HepG2 (cell line): ENCODE measurements at regions not wholly inside any gene's neighbourhood (a gene's known extent, or its start where the extent isn't known, plus 50 kb on each side); places are given as distances from the start of the nearest gene placed in this dataset.

ENCODE experiments used
- ATAC-seq: fragments of 200-7000 bp; cut with Tn5 transposase; 3 replicates; pipeline ENCODE4 v1.9.1; 2020; ENCODE audit warnings: mild to moderate bottlenecking, moderate library complexity
- BruUV-seq: library from RNA; stranded (reverse); fragments of 400-500 nt; replicated peaks from 2 replicates; lab custom pipeline; 2021; lab: Mats Ljungman, UMichigan
- CTCF ChIA-PET: fragments of 300-600 bp; formaldehyde crosslinking; extraction: SDS; loops from one replicate; lab custom pipeline; 2021; ENCODE audit warnings: low total read pairs, inconsistent platforms, low intra/inter-chr PET ratio; lab: Yijun Ruan, JAX
- POLR2A ChIA-PET: fragments of 350-600 bp; sonication (Branson Sonifier 250); formaldehyde crosslinking; loops from one replicate; lab custom pipeline; 2020; ENCODE audit warnings: antibody characterized with exemption, inconsistent platforms; lab: Yijun Ruan, JAX
- DNase-seq: peaks from one replicate; pipeline ENCODE4 v3.0.0-alpha.2; 2015; ENCODE audit warnings: low spot score
- FAIRE-seq: peaks from 3 replicates; lab custom pipeline; 2011; peaks lifted over from hg19 to GRCh38; lab: Jason Lieb, UNC
- H2AFZ ChIP-seq: one replicate; pipeline ENCODE4 v1.6.1; 2011; ENCODE audit warnings: low read length, inconsistent platforms
- H3K27ac ChIP-seq: fragments of 300-600 bp; 3 replicates; pipeline ENCODE4 v1.8.0; 2011; ENCODE audit warnings: mixed run types, mild to moderate bottlenecking, mixed read lengths, low read length, inconsistent platforms; ENCODE audit not compliant: insufficient read depth; ENCODE audit errors: extremely low read length
- H3K27me3 ChIP-seq, 2 experiments: fragments of 200-600 bp in 1 of 2; 2 replicates in 1 of 2; 3 replicates in 1 of 2; pipeline versions ENCODE4 v1.6.0 to v1.8.0; 2011; ENCODE audit warnings: low read length in 2 of 2, mild to moderate bottlenecking in 2 of 2, moderate library complexity in 2 of 2, inconsistent platforms in 1 of 2; ENCODE audit not compliant: insufficient read depth in 2 of 2, control insufficient read depth in 1 of 2
- H3K36me3 ChIP-seq, 2 experiments: fragments of 200-600 bp in 1 of 2; replicated peaks in 1 of 2; 2 replicates in 1 of 2; 3 replicates in 1 of 2; pipeline versions ENCODE4 v1.5.1 to v1.8.0; 2011; ENCODE audit warnings: low read length in 2 of 2, inconsistent platforms in 1 of 2; ENCODE audit not compliant: insufficient read depth in 2 of 2, control insufficient read depth in 1 of 2
- H3K4me1 ChIP-seq: 2 replicates; pipeline ENCODE4 v1.5.1; 2012; ENCODE audit warnings: low read length, inconsistent platforms; ENCODE audit not compliant: insufficient read depth
- H3K4me2 ChIP-seq: 2 replicates; pipeline ENCODE4 v1.6.0; 2011; ENCODE audit warnings: low read depth, low read length, inconsistent platforms
- H3K4me3 ChIP-seq, 3 experiments: fragments of 200-600 bp in 1 of 3; sonication (generic), shearing (Covaris generic) in 1 of 3; replicated peaks in 1 of 3; 2 replicates each; pipeline ENCODE4 v1.5.1; 2011 to 2016; ENCODE audit warnings: low read length in 3 of 3, inconsistent platforms in 2 of 3, low read depth in 2 of 3, mild to moderate bottlenecking in 2 of 3, control low read depth in 1 of 3, mixed read lengths in 1 of 3; ENCODE audit not compliant: insufficient read depth in 1 of 3
- H3K79me2 ChIP-seq: one replicate; pipeline ENCODE4 v1.6.1; 2011; ENCODE audit warnings: low read length, inconsistent platforms; ENCODE audit not compliant: insufficient read depth
- H3K9ac ChIP-seq: 2 replicates; pipeline ENCODE4 v1.6.0; 2011; ENCODE audit warnings: mild to moderate bottlenecking, low read depth, low read length, inconsistent platforms; ENCODE audit not compliant: insufficient read depth
- H3K9me3 ChIP-seq: 2 replicates; pipeline ENCODE4 v1.5.1; 2012; ENCODE audit warnings: mild to moderate bottlenecking, low read length
- H4K20me1 ChIP-seq: 2 replicates; pipeline ENCODE4 v1.6.0; 2011; ENCODE audit warnings: inconsistent platforms, mild to moderate bottlenecking, low read length, moderate library complexity; ENCODE audit not compliant: insufficient read depth
- AGO2 ChIP-seq: fragments of 200-400 bp; formaldehyde crosslinking; optimal IDR thresholded peaks from 2 replicates; pipeline ENCODE3; 2017; ENCODE audit warnings: mild to moderate bottlenecking, low read depth, low read length, moderate library complexity
- ARNT ChIP-seq: fragments of 450-650 bp; IDR thresholded peaks from 2 replicates; pipeline ENCODE4 v1.6.1; 2017
- ASH2L ChIP-seq: fragments of 300-600, 200-600 bp; sonication (generic); IDR thresholded peaks from 2 replicates; pipeline ENCODE4 v1.7.0; 2017; ENCODE audit warnings: low read depth, mild to moderate bottlenecking, moderate library complexity, mixed read lengths, low read length; ENCODE audit not compliant: insufficient read length
- CAMTA2 ChIP-seq: sonication (generic); formaldehyde crosslinking; IDR thresholded peaks from 2 replicates; pipeline ENCODE4 v1.4.0; 2020; ENCODE audit warnings: mild to moderate bottlenecking, missing genetic modification reagents, borderline replicate concordance
- CBX1 ChIP-seq: IDR thresholded peaks from one replicate; pipeline ENCODE4 v1.6.1; 2016; ENCODE audit warnings: antibody characterized with exemption, low read depth
- HIVEP1 ChIP-seq: sonication (generic); formaldehyde crosslinking; IDR thresholded peaks from 2 replicates; pipeline ENCODE4 v1.4.0; 2020; ENCODE audit warnings: mild to moderate bottlenecking, missing genetic modification reagents
- KDM5B ChIP-seq: sonication (generic); formaldehyde crosslinking; IDR thresholded peaks from 2 replicates; pipeline ENCODE4 v1.4.0; 2020; ENCODE audit warnings: missing genetic modification reagents, mild to moderate bottlenecking, borderline replicate concordance
- NFE2L2 ChIP-seq: fragments of 150-350 bp; IDR thresholded peaks from 2 replicates; pipeline ENCODE4 v1.6.1; 2014; ENCODE audit warnings: low read length
- SSRP1 ChIP-seq: IDR thresholded peaks from 2 replicates; pipeline ENCODE4 v1.6.1; 2016; ENCODE audit warnings: control low read depth
- ZNF205 ChIP-seq: IDR thresholded peaks from 2 replicates; pipeline ENCODE4 v1.6.1; 2018; ENCODE audit warnings: missing biosample characterization, missing genetic modification reagents
- ZNF274 ChIP-seq: sonication (generic); formaldehyde crosslinking; IDR thresholded peaks from 2 replicates; pipeline ENCODE4 v1.5.1; 2020; ENCODE audit warnings: mild to moderate bottlenecking, missing genetic modification reagents
- ZNF335 ChIP-seq: sonication (generic); formaldehyde crosslinking; IDR thresholded peaks from 2 replicates; pipeline ENCODE4 v1.4.0; 2020; ENCODE audit warnings: missing genetic modification reagents
- ZNF569 ChIP-seq: sonication (generic); formaldehyde crosslinking; IDR thresholded peaks from 2 replicates; pipeline ENCODE4 v1.5.0; 2020; ENCODE audit warnings: mild to moderate bottlenecking, missing genetic modification reagents, moderate library complexity, borderline replicate concordance
- ZNF672 ChIP-seq: sonication (generic); formaldehyde crosslinking; IDR thresholded peaks from 2 replicates; pipeline ENCODE4 v1.8.1; 2022; ENCODE audit warnings: missing genetic modification reagents
- ZNF7 ChIP-seq: IDR thresholded peaks from 2 replicates; pipeline ENCODE4 v1.6.1; 2016; ENCODE audit warnings: missing biosample characterization, missing genetic modification reagents
- ZNF772 ChIP-seq: sonication (generic); formaldehyde crosslinking; IDR thresholded peaks from 2 replicates; pipeline ENCODE4 v1.5.0; 2020; ENCODE audit warnings: mild to moderate bottlenecking, missing genetic modification reagents
- ZSCAN22 ChIP-seq: sonication (generic); formaldehyde crosslinking; IDR thresholded peaks from 2 replicates; pipeline ENCODE4 v1.4.0; 2020; ENCODE audit warnings: mild to moderate bottlenecking, missing genetic modification reagents
- WGBS: methylation state at CpG from one replicate; pipeline ENCODE4 v1.1.6; 2017; ENCODE audit warnings: low lambda C conversion rate; 5-methylcytosine and 5-hydroxymethylcytosine counted together
- in situ Hi-C: cut with HindIII; loops from 2 replicates; pipeline ENCODE4 v1.10.0; 2017; ENCODE audit warnings: low pct_unique_long_range_greater_than_20kb; ENCODE audit not compliant: extremely low pct_ligation_motif_present
- intact Hi-C: fragments of 100-400 bp; cut with micrococcal nuclease; formaldehyde crosslinking; loops from one replicate; pipeline ENCODE4 v1.10.0; 2022; ENCODE audit not compliant: unreplicated experiment
- TF ChIP-seq, protein P1 (sequence below): sonication (generic); formaldehyde crosslinking; IDR thresholded peaks from 2 replicates; pipeline ENCODE4 v1.9.0; 2021; ENCODE audit warnings: missing genetic modification reagents, mild to moderate bottlenecking, borderline replicate concordance
- TF ChIP-seq, protein P2 (sequence below): sonication (generic); formaldehyde crosslinking; IDR thresholded peaks from 2 replicates; pipeline ENCODE4 v1.5.0; 2020; ENCODE audit warnings: mild to moderate bottlenecking, low read depth, missing genetic modification reagents, borderline replicate concordance
- TF ChIP-seq, protein P3 (sequence below): sonication (generic); formaldehyde crosslinking; IDR thresholded peaks from 2 replicates; pipeline ENCODE4 v1.4.0; 2020; ENCODE audit warnings: mild to moderate bottlenecking, missing genetic modification reagents

GRCh38 chr17:55986817-55987216, 166.5 kb upstream of the ANKFN1 start (continued):
- TF ChIP-seq, protein P1, sequence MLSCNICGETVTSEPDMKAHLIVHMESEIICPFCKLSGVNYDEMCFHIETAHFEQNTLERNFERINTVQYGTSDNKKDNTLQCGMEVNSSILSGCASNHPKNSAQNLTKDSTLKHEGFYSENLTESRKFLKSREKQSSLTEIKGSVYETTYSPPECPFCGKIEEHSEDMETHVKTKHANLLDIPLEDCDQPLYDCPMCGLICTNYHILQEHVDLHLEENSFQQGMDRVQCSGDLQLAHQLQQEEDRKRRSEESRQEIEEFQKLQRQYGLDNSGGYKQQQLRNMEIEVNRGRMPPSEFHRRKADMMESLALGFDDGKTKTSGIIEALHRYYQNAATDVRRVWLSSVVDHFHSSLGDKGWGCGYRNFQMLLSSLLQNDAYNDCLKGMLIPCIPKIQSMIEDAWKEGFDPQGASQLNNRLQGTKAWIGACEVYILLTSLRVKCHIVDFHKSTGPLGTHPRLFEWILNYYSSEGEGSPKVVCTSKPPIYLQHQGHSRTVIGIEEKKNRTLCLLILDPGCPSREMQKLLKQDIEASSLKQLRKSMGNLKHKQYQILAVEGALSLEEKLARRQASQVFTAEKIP (CRISPR knock-in tag), result no peak
- TF ChIP-seq ZNF7 (CRISPR knock-in tag), result no peak
- TF ChIP-seq KDM5B (CRISPR knock-in tag), result no peak
- no peak for TF ChIP-seq ASH2L
- TF ChIP-seq, protein P2, sequence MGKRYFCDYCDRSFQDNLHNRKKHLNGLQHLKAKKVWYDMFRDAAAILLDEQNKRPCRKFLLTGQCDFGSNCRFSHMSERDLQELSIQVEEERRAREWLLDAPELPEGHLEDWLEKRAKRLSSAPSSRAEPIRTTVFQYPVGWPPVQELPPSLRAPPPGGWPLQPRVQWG (CRISPR knock-in tag), result no peak
- no peak for TF ChIP-seq NFE2L2
- TF ChIP-seq, all 625 proteins: peak for 0

DNA sequence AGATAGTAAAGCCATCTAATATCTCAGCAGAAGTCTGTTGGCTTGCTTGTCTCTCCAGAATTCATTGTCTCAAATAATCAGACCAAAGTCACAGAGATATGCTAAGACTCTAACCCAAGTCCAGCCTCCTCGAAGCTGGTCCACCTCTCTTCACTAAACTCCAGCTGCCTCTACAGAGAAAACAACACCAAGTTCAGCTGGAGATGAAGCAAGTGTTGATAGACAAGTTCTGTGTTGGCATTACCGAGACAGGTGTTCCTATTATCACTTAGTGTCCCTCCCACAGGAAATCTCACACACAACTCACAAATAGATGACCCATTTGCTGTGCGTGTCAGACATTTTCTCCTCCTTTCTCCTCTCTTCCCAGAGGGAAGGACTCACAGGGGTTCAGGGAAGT, 164.4 kb upstream of the ANKFN1 start:
- ATAC-seq, result no peak
- TF ChIP-seq HIVEP1 (CRISPR knock-in tag), result no peak
- no peak for TF ChIP-seq SSRP1 (CRISPR knock-in tag)
- no peak for TF ChIP-seq AGO2
- no peak for TF ChIP-seq ARNT
- no peak for TF ChIP-seq ZSCAN22 (CRISPR knock-in tag)
- TF ChIP-seq ZNF672 (CRISPR knock-in tag), result no peak
- no peak for TF ChIP-seq ZNF205 (CRISPR knock-in tag)
- no peak for TF ChIP-seq CBX1
- TF ChIP-seq ZNF335 (CRISPR knock-in tag), result no peak
- no peak for TF ChIP-seq ZNF772 (CRISPR knock-in tag)
- no peak for TF ChIP-seq ZNF274 (CRISPR knock-in tag)
- no peak for TF ChIP-seq ZNF569 (CRISPR knock-in tag)
- TF ChIP-seq CAMTA2 (CRISPR knock-in tag), result no peak
- TF ChIP-seq, protein P3, sequence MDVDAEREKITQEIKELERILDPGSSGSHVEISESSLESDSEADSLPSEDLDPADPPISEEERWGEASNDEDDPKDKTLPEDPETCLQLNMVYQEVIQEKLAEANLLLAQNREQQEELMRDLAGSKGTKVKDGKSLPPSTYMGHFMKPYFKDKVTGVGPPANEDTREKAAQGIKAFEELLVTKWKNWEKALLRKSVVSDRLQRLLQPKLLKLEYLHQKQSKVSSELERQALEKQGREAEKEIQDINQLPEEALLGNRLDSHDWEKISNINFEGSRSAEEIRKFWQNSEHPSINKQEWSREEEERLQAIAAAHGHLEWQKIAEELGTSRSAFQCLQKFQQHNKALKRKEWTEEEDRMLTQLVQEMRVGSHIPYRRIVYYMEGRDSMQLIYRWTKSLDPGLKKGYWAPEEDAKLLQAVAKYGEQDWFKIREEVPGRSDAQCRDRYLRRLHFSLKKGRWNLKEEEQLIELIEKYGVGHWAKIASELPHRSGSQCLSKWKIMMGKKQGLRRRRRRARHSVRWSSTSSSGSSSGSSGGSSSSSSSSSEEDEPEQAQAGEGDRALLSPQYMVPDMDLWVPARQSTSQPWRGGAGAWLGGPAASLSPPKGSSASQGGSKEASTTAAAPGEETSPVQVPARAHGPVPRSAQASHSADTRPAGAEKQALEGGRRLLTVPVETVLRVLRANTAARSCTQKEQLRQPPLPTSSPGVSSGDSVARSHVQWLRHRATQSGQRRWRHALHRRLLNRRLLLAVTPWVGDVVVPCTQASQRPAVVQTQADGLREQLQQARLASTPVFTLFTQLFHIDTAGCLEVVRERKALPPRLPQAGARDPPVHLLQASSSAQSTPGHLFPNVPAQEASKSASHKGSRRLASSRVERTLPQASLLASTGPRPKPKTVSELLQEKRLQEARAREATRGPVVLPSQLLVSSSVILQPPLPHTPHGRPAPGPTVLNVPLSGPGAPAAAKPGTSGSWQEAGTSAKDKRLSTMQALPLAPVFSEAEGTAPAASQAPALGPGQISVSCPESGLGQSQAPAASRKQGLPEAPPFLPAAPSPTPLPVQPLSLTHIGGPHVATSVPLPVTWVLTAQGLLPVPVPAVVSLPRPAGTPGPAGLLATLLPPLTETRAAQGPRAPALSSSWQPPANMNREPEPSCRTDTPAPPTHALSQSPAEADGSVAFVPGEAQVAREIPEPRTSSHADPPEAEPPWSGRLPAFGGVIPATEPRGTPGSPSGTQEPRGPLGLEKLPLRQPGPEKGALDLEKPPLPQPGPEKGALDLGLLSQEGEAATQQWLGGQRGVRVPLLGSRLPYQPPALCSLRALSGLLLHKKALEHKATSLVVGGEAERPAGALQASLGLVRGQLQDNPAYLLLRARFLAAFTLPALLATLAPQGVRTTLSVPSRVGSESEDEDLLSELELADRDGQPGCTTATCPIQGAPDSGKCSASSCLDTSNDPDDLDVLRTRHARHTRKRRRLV (CRISPR knock-in tag), result no peak

More for the DNA sequence above, 164.4 kb upstream of the ANKFN1 start:
- no peaks in the 10 kb centered on the region for H3K4me1 ChIP-seq
- ChIA-PET CTCF (no interaction called here), POLR2A (no interaction called here)
- no peak overlapping the region for H2AFZ ChIP-seq
- H3K4me2 ChIP-seq, result no peak overlapping the region
- no peaks in the 10 kb centered on the region; a peak in 1 of 5 replicates for H3K27me3 ChIP-seq
- H3K9ac ChIP-seq, result no peak overlapping the region
- no TSS peak for BruUV-seq
- FAIRE-seq, result no peak
- no peaks in the 10 kb centered on the region for H4K20me1 ChIP-seq
- DNase-seq, result no peak
- H3K9me3 ChIP-seq, result peaks cover 11% of the 10 kb centered on the region; the same call in 1 of the 2 replicates
- intact Hi-C loops, result no loop called here
- in situ Hi-C loops, result no loop called here
- H3K36me3 ChIP-seq, result no peaks in the 10 kb centered on the region
- H3K4me3 ChIP-seq, result no peak overlapping the region
- H3K27ac ChIP-seq, result no peak overlapping the region
- no peaks in the 10 kb centered on the region for H3K79me2 ChIP-seq
- 3% methylated on average over 3 of the region's 3 CpGs for WGBS
